ENCODE measurements at regions not wholly inside any gene's neighbourhood (a gene's known extent, or its start where the extent isn't known, plus 50 kb on each side); places are given as distances from the start of the nearest gene placed in this dataset.

DNA sequence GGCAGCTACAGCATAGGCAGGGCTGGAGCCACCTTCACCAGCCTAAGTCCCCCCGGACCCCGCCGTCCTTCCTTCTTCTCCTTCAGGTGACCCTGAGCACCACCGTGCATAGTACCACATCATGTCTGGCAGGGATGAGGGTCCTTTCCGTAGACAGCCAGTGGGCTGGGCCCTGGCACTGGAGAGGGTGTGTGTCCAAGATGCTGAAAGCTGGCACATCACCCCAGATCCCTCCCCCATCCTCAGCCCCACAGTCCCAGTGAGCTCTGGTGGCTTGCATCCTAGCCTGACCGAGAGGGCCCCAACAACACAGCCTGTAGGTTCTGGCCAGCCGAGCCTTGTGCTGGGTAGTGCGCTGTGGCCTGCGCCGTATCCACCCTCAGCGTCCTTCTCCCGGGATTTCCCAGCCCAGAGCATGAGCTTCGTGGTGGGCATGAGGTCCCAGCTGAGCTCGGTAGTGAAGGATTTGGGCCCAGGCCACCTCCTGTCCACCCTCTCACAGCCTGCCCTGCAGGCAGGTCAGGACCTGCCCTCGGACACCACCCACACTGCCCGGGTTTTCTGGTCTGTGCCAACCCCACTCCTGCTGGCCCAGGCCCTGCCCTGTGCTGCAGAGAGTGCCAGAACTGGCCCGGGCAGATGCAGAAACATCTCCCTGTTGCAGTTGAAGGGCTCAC lies 1124.3 kb downstream of the BRD1 start:
- TF ChIP-seq ZNF121 (tag by site-specific recombination; IDR thresholded peaks at IDR 0.05): no peak
- TF ChIP-seq KLF1 (tag by site-specific recombination; IDR thresholded peaks at IDR 0.05): no peak
- no peak for TF ChIP-seq ZNF391 (tag by site-specific recombination; IDR thresholded peaks at IDR 0.05; ENCODE audit: borderline replicate concordance, low read depth)
- no peak for TF ChIP-seq SP2 (tag by site-specific recombination; IDR thresholded peaks at IDR 0.05)
- TF ChIP-seq CTCF (tag by site-specific recombination; IDR thresholded peaks at IDR 0.05): no peak
- no peak for TF ChIP-seq ZNF747 (tag by site-specific recombination; IDR thresholded peaks at IDR 0.05)
- TF ChIP-seq, protein P1, sequence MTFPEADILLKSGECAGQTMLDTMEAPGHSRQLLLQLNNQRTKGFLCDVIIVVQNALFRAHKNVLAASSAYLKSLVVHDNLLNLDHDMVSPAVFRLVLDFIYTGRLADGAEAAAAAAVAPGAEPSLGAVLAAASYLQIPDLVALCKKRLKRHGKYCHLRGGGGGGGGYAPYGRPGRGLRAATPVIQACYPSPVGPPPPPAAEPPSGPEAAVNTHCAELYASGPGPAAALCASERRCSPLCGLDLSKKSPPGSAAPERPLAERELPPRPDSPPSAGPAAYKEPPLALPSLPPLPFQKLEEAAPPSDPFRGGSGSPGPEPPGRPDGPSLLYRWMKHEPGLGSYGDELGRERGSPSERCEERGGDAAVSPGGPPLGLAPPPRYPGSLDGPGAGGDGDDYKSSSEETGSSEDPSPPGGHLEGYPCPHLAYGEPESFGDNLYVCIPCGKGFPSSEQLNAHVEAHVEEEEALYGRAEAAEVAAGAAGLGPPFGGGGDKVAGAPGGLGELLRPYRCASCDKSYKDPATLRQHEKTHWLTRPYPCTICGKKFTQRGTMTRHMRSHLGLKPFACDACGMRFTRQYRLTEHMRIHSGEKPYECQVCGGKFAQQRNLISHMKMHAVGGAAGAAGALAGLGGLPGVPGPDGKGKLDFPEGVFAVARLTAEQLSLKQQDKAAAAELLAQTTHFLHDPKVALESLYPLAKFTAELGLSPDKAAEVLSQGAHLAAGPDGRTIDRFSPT (tag by site-specific recombination; IDR thresholded peaks at IDR 0.05): no peak
- TF ChIP-seq ZBTB1 (tag by site-specific recombination; IDR thresholded peaks at IDR 0.05): no peak
- no peak for TF ChIP-seq ZNF2 (tag by site-specific recombination; IDR thresholded peaks at IDR 0.05)
- TF ChIP-seq PATZ1 (tag by site-specific recombination; IDR thresholded peaks at IDR 0.05): no peak
- no peak for TF ChIP-seq YY1 (tag by site-specific recombination; IDR thresholded peaks at IDR 0.05)
- no peak for TF ChIP-seq ZNF549 (tag by site-specific recombination; IDR thresholded peaks at IDR 0.05)
- no peak for TF ChIP-seq REST (tag by site-specific recombination; IDR thresholded peaks at IDR 0.05)
- no peak for TF ChIP-seq ZBTB7A (tag by site-specific recombination; IDR thresholded peaks at IDR 0.05; ENCODE audit: low read depth)
